GM12872 (cell line): ENCODE measurements at regions not wholly inside any gene's neighbourhood (a gene's known extent, or its start where the extent isn't known, plus 50 kb on each side); places are given as distances from the start of the nearest gene placed in this dataset.

Experiments
- TF ChIP-seq, protein P1 (sequence below): IDR thresholded peaks from 3 replicates; pipeline ENCODE4 v1.5.1; 2011; ENCODE audit warnings: low read depth, mild to moderate bottlenecking, low read length, moderate library complexity; ENCODE audit not compliant: insufficient read depth

DNA sequence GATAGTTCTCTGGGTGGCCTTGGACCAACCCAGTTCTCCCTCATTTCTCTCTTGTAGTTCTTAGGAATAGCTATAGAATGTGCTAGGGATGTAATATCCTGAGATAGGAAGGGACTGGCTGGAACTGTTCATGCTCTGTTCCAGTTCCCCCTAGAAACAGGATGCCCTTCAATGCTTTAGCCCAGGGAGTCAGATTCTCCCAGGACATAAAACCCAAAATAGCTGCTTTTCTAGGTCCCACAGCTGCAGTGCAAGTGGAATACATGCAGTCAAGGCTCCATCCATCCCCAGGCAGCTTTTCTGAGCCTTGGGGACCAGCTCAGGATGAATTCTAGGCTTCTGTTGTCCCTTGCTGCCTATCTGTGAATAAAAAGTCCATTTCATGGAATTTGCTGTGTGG, 257.3 kb upstream of the CTAGE1 start:
- TF ChIP-seq, protein P1, sequence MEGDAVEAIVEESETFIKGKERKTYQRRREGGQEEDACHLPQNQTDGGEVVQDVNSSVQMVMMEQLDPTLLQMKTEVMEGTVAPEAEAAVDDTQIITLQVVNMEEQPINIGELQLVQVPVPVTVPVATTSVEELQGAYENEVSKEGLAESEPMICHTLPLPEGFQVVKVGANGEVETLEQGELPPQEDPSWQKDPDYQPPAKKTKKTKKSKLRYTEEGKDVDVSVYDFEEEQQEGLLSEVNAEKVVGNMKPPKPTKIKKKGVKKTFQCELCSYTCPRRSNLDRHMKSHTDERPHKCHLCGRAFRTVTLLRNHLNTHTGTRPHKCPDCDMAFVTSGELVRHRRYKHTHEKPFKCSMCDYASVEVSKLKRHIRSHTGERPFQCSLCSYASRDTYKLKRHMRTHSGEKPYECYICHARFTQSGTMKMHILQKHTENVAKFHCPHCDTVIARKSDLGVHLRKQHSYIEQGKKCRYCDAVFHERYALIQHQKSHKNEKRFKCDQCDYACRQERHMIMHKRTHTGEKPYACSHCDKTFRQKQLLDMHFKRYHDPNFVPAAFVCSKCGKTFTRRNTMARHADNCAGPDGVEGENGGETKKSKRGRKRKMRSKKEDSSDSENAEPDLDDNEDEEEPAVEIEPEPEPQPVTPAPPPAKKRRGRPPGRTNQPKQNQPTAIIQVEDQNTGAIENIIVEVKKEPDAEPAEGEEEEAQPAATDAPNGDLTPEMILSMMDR = no peak

DNA sequence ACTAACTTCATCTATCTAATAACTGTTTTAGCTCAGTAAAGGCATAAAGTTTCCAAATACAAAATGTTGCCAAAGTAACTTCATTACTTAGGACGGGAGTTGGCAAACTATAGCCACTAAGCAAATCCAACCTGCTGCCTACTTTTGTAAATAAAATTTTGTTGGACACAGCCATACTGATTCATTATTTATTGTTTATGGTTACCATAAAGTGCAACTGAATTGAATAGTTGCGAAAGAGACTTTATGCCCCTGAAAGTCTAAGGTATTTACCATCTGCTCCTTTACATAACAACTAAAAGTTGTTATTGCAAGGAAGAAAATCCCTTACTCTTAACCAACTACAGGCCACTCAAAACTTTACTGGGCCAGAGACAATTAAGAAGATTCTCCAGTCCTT, 256.7 kb upstream of the RBBP8 start:
- TF ChIP-seq, protein P1 = no peak

DNA sequence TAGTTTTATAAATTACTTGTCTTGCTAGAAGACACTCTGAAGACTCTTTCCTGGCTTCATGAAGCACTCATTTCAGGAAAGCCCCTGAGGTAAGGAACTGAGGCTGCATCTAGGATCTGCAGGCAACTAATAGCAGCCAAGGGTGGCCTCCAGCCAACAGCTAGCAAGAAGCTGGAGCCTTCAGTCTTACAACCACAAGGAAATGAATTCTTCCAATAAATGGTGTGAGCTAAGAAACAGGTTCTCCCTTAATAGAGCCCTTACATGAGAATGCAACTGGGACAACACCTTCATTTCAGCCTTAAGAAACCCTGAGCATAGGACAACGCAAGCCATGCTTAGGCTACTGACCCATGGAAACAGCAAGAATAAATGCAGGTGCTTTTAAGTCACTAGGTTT, 254.6 kb upstream of the RBBP8 start:
- TF ChIP-seq, protein P1 = no peak

DNA sequence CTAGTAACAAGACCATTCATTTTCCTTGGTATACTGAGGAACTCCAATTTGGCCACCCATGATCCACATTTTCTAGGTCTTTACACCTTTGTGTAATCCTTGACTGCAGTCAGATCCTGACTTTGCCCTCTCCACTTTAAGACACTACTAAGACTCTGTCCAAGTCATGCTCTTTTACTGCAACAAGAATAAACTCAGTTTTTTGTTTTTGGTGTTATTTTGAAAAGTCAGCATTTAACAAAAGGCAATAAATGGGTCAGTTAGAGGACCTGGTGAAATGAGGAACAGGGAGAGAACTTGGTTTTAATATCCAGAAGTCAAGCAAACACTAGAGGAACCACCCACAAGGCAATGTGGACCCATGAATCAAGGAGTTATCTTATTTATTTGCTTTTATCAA, 252.2 kb upstream of the RBBP8 start:
- TF ChIP-seq, protein P1 = no peak

DNA sequence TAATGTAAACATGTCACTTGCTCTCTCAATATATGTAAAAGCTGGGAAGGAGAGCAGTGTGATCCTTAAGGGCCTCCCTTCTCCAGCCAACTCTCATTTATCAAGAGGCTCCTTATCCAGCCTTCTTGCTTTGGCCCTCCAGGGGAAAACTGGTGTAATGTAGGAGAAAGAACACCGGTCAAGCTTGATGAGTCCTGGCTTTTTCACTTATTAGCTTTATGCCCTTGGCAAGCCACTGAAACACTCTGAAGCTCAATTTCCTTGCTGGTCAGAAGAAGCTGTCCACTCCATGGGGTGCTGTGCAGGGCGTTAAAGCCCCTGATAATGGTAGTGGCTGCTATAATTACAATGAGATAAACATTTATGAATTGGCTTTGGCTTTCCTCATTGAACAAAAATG, 251.2 kb upstream of the RBBP8 start:
- TF ChIP-seq, protein P1 = no peak

DNA sequence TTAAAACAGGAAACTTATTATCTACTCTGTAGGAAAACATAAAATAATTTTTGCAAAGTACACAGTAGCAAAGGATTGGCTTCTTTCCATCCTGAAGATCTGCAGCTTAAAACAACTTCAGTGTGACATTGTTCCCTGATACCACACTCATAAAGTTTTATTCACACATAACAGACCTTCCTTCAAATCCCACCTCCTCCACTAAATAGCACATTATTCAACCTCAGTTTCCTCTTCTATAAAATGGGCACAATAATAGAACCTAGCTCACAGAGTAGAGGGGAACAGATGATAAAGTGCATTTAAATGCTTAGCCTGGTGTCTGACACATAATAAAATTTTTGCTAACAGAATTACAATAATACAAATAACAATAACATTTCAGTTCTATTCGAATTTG, 250.4 kb upstream of the RBBP8 start:
- TF ChIP-seq, protein P1 = no peak

DNA sequence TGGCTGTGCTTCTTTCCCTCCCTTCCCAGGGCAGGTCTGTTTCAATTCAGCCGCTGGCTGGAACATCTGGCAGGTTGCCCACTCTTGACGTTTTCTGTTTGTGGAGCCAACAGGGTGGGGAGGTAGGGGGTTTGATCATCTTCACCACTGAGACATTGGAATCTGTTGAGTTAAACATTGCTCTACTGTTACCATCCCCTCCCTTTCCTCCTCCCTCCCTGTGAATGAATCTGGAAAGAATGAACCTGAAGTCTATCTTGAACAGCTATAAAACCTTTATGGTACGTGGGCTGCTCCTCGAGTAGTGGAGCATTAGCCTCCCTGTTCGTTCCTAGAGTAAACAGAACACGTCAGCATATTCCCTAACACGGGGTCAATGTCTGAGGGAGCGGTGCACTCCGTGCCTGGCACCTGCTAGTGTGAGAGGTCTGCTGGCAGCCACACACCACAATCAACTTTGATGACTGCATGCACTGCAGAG, 249.9 kb upstream of the RBBP8 start:
- TF ChIP-seq, protein P1 = no peak

DNA sequence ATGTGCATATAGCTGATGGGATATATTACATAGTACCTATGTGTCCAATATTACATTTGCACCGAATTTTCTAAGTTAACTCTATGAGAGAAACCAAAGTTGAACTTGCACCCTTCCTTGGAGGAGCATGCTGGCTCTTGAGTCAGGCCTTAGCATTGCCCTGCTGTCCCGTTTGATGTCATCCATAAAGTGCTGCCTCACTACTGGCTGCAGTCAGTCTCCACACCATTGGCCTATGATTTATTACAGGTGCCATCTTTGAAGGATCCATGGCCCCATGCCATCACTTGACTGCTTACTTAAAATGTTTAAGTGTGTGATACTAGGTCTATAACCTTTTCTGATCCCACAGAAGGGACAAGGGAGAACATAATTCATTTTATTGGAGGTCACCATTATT, 249.3 kb upstream of the RBBP8 start:
- TF ChIP-seq, protein P1 = no peak
